ENCODE measurements at regions not wholly inside any gene's neighbourhood (a gene's known extent, or its start where the extent isn't known, plus 50 kb on each side); places are given as distances from the start of the nearest gene placed in this dataset.
"Not testable (repeated sequence)": the region's sequence is repeated elsewhere in the genome, so short reads cannot be mapped to it uniquely, and the experiment has no call there.

DNA sequence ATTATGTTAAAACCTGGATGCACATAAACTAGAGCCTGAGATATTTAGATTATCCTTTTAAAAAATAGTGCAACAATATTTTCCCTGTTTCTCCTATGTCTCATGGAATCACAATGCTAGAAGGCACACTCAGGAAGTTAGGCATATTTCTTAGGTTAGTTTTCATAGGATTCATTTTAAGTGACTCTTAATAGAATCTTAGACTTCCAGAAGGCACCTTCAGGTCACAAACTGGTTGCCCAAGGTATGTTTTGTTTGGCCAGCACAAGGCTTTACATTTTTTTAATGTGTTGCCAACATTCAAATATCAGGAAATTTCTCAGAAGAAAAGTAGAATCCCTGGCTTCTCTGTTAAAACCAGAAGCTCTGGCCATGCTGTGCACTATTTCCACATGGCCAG is 129.3 kb downstream of the LNPK start:
- DNase-seq (ENCODE audit: low spot score) = no peak

DNA sequence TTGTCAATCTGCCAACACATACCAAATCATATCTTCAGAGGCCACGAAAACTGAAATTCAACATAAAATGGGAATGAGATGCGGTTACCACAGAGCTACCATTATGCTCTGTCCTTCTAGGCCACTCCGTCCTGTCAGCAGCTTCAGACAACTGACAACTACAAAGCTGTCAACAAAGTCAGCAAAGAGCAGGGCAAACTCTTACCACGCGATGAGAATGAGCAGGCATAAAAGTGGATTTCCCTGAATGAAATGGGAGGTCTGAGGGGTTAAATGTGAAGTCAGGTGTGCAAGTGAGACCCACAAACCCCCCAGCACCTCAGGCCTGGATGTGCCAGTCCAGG is 130.1 kb downstream of the LNPK start:
- DNase-seq (ENCODE audit: low spot score) = no peak

DNA sequence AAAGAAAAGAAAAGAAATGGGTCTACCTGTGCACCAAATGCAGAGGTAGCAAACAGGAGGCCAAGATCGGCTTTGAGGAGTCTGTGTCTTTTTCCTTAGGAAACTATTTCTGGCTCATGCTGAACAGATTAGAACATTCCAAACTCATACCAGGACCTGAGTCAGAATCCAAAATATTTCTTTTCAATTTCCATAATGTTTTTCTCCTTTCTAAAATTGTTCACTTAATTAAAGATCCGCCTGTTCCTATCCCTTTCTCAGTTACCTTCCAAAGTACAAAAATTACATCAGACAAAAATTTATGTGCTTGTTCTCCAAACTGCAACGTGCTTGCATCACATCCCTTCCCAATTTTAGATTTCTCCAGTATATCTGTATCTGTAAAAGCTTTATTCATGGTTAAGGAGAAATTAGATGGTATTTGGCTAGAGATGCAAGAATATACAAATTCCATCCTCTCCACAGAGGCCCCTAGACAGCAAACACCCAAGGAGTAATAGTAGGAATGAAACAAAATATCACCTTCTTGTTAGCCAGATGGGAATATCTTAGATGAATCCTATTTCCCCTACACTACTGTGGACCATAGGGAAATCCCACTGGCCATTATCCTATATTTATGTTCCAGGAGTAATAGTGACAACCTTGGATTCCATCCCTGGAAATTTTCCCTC is 130.6 kb downstream of the LNPK start:
- no peak for DNase-seq (ENCODE audit: low spot score)

DNA sequence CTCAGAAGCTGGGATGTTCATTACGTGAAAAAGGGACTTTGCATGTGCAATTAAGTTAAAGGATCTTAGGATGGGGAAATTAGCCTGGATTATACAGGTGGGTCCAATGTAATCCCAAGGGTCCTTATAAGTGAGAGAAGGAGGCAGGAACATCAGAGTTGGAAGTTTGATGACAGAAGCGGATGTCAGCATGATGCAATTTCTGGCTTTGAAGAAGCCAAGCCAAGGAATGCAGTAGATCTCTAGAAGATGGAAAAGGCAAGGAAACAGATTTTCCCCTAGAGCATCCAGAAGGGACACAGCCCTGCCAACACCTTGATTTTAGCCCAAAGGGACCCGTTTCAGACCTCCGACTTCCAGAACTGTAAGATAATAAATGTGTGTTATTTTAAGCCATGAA is 136.4 kb downstream of the LNPK start:
- DNase-seq (ENCODE audit: low spot score) = no peak

DNA sequence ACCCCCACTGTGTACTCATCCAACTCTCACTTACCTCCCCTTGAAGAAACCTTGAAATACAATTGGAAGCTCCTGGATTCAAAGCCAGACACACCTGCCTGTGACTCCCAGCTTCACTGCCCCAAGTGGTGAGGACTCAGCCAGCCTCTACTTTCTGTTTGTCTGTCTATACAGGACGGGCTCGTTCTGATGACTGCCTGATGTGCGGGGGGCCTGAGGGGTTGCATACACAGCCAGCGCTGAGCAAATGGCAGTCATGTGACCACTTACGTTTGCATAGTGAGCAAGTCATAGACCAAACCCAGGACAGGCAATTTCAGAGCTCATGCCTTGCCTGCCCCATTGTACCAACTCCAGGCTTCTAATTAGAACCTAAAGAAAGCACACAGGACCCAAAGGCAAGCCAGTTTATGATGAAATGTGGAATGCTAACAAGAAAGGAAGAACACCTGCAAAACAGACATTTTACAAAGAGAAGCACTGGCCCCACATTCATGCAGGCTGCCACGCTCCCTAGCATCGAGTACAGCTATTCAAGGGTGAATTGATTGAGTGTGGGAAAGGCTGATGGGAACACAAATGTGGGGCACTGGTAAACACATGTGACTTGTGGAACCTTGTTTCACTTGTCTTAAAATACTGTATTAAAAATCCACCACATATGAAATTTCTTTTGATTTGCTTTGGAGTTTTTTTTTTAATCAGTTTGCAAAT is 137.8 kb downstream of the LNPK start:
- no peak for DNase-seq (ENCODE audit: low spot score)

DNA sequence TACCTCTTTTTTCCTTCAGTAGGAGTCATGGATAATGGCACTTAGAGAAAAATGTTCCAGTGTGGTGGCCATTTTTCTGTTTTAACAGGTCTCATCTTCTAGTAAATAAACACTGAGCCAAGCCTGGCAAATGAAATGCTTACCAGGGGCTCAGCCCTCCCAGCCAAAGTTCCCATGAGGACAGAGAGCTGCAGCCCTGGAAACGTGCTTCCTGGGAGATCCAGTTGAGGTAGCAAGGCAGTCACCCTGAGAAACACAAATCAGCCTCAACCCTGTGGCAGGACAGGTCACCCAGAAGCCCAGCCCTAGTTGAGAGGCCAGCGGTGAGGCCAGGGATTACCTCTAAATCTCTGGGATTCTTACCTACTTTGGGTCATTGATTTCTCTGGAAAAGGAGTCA is 140.1 kb downstream of the LNPK start:
- no peak for DNase-seq (ENCODE audit: low spot score)

DNA sequence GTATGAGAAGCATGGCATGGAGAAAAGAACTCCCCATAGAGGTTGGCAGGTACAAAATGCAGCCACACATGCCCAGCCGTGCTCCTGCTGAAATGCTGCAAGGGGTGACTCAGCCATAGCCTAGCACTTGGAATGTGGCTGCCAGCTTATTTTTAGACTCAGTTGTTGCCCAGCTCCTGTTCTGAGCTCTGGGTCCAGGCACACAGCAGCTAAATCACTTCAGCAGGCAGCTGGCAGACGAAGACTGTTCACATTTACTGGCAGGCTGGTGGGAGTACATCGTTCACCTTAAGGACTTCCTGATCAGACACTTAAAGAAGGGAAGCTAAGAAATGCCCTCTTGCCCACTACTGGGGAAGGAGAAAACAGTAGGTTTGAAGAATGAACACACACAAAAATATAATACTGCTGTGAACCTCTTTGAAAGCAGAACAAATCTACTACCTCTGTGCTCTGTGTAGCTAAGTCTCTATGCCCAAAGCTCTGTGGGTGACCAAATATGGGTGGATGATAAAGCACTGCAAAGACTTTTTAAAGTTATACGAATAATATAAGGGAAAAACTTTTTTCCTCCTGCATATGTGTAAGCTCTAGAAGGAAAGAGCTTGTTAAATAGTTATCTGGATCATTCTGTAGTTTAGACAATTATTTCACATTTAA is 146.1 kb downstream of the LNPK start:
- peak; percentile 66 for DNase-seq (ENCODE audit: low spot score)

DNA sequence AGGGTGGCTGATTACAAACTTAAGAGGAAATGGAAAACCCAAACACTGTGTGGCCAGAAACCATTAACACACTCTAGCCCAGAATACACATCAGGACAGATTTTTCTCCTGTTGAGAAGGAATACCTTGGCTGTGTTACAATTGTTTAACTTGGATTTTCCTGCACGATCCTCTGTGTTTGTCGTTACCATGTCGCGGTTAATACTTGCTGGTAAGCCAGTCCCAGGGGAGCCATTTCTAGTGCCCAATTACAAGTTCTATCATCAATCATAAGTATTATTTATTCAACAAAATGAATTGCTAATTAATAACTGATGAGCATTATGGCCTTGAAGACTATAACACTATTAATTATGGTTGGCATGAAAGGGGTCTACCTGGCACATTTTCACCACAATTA is 146.8 kb downstream of the LNPK start:
- DNase-seq (ENCODE audit: low spot score) = no peak

DNA sequence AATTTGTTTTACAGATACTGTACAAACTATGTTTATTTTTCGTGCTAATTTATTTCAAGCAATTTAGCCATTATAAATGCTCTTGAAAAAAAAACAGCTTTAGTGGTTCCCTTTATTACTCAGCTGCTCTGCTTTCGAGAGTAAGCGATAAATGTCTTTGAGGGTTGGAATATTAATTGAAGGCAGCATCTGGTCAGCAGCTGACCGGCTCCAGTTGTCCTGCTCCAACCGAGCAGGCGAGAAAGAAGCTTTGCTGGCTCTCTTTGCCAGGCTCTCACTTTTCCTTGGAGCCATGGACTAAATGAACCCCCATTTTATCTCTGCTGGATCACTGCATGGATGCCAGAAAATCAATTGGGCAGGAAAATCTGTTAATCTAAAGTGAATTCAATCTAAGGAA is 147.4 kb downstream of the LNPK start:
- no peak for DNase-seq (ENCODE audit: low spot score)

DNA sequence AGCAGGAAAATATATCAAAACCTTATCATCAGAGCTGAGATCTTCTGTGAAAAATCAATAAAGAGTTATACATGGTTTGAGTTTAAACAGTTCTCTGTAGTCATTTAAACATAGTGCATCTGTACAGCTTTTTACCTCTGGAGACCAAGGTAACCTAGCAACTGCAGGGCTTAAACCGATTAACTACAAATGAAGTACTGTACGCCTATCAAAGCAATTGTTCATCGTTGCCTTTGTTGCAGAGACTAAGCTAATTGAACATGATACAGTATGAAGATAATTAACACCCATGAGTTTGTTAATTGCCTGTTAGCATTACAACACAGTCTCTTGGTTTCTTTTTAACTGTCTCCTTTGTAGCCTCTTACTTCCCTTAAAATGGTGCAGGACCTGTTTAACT is 147.9 kb downstream of the LNPK start:
- no peak for DNase-seq (ENCODE audit: low spot score)

DNA sequence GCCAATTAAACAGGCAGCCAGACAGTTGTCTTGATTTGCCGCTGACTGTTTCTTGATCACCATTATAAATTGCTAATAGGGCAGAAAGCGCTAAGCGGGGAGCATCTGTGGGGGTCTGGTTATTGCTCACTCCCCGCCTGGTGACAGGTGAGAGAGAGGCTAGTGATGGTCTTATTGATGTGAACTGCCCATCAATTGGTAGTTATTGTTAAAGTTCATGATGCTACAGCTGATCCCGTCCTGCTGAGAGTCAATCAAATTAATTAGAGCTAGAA is 148.5 kb downstream of the LNPK start:
- no peak for DNase-seq (ENCODE audit: low spot score)

DNA sequence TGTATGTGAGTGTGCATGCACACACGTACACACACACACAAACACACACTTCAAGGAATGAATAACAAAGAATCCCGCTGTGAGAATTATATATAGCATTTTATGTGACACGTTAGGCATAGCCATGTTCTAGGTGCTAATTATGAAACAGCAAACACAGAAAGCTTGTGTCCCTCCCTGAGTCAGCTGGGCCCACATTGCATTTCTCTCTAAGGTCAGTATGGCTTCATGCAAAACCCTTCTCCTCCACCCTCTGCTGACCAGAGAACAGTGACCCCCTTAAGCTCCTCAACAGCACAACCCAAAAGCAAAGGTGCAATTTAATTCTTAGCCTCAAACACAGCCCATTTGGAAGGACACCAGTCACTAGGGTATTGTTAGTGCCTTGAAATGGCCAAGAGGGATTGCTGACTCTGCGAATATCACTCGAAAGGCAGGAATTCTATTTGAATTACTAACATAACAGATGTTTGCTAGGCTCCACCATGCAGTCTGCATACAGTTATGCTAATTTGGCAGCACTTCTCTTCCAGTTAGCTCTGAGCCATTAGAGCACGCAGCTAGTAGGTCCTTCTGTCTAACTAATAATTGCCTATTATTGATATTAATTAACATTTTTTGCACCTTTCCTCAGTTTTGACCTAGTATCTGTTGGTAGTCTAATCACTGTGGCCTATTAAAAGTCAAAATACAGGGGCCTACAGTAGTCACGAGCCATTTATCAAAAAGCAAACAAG is 149.0 kb downstream of the LNPK start:
- DNase-seq (ENCODE audit: low spot score) = no peak

DNA sequence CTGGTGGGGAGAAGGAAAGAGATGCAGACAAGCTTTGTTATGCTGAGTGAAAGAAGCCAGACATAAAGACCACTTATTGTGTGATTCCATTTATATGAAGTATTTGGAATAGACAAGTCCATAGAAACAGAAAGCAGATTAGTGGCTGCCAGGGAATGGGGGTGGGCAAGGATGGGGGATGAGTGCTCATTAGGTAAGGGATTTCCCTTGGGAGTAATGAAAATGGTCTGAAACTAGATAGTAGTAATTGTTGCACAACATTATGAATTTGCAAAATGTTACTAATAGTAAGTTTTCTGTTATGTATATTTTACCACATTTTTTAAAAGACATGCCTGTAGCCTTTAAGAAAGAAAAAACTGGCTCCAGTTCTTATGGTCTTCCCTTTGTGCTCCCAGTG is 154.9 kb downstream of the LNPK start:
- DNase-seq (ENCODE audit: low spot score) = no peak

DNA sequence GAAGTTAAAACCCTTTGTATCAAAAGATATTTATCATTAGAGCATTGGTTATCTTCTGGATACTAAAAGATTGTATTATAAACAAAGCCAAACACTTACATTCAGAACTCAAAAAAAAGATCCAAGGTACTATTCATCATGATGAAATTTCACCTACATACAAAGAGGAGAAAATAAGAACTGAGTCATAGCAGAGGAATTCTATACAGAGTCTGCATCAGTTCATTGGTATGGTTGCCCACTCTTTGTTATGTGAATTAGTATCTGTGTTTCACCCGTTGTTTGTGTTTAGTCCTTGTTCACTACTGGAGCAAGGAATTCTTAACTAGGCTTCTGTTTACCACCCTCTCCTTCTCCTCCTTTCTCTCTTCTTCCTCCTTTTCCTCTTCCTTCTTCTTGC is 157.9 kb downstream of the LNPK start:
- peak; percentile 74 for DNase-seq (ENCODE audit: low spot score)

DNA sequence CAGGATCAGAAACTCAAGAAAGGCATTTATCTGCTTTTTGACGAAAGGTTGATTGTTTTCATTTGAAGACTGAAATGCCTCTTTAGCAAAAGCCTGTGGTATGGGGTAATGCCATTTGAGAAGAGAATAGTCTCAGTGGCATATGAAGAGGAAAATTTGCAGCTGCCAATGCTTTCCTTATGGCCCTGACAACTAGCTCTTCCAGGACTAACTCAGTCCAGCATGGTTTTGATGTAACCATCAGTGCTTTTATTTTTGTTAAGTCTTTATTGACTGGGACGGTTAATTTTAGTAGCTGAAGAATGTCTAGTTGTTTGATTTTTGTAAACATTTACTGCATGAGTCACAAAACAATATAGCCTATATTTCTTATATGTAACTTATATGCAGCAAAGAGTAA is 158.4 kb downstream of the LNPK start:
- DNase-seq (ENCODE audit: low spot score) = no peak

DNA sequence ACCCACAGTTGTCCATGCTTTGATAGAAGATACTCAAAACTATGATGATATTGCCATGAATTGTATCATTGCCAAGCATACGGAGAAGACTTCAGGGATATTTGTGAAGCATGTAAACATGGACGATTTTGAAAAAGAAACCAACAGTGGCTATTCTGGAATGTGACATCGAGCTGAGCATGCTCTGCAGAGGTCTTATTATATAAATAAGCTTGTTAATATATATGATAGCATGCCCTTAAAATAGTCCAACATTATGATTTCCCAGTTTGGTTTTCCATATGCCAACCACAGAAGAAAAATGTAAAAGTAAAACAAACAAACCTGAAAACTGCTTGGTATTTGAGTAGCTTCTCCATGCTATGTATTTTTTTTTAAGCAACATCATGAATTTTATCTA is 159.1 kb downstream of the LNPK start:
- no peak for DNase-seq (ENCODE audit: low spot score)

DNA sequence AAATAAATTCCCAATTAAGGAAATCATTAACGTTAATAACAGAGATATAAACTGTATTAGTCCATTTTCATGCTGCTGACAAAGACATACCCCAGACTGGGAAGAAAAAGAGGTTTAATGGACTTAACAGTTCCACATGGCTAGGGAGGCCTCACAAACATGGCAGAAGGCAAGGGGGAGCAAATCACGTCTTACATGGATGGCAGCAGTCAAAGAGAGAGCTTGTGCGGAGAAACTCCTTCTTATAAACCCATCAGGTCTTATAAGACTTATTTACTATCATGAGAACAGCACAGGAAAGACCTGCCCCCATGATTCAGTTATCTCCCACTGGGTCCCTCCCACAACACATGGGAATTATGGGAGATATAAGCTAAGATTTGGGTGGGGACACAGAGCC is 161.3 kb downstream of the LNPK start:
- not testable (repeated sequence) for DNase-seq (ENCODE audit: low spot score)

DNA sequence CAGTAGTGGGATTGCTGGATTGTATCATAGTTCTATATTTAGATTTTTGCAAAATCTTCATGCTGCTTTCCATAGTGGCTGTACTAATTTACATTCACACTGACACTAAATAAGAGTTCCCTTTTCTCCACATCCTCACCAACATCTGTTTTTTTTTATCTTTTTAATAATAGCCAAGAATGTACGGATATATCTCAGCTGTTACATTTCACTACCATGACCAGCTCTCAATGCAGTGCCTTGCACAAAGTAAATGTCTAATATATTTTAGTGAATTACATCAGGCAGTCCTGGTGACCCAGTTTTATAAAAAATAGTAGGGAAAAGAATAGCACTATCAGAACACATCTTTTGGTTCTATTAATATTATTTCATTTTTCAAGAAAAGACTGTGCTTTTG is 161.8 kb downstream of the LNPK start:
- no peak for DNase-seq (ENCODE audit: low spot score)

DNA sequence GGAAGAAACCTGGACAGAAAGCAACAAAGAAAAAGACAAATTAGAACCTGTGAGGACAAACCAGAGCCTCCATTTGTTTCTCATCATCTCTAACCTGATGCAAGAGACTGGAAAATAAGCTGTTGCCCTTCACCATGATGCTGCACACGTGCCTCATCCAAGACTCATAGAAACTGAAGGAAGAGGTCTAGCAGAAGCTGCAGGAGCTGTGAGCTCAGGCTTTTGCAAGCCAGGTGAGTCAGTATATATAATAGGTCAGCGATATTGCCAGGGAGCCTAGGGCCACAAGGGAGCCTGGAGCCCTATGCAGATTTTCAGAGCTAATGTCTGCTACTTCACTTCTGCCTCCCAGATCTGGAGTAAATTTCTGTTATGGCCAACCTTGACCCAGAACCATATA is 163.1 kb downstream of the LNPK start:
- DNase-seq (ENCODE audit: low spot score) = no peak

DNA sequence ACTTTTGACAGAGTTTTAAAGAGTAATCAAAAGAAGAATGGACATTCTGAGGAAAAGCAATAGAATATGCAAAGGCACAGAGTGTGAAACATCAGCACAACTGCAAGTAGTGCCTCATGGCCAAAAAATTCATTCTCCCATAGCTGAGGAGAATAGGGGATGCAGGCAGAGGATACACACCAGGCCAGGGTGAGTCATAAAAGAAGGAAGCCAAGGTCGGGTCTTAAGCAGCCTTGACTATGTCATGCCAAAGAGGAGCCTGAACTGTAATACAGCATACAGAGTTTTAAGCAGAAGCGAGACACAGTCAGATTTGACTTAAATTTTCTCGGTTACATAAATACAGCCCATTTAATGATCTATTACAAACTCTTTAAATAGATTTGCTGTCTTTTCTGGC is 165.0 kb downstream of the LNPK start:
- peak; percentile 49 for DNase-seq (ENCODE audit: low spot score)

DNA sequence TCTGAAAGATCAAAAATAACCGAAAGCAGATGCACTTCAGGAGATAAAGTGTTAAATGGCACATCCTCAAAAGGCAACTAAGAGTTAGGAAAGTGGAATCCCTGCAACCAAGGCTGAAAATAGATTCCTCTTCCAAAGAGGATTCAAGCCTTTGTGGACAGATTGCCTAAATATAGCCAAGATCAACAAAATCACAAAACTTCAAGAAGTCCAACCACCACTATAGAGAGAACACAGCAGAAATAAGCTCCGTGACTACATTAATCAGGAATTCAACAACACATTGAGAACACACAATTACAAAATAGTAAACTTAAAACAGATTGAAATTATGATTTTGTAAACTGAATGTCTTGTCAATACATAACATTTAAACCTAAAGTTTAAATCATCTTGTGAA is 165.7 kb downstream of the LNPK start:
- no peak for DNase-seq (ENCODE audit: low spot score)

DNA sequence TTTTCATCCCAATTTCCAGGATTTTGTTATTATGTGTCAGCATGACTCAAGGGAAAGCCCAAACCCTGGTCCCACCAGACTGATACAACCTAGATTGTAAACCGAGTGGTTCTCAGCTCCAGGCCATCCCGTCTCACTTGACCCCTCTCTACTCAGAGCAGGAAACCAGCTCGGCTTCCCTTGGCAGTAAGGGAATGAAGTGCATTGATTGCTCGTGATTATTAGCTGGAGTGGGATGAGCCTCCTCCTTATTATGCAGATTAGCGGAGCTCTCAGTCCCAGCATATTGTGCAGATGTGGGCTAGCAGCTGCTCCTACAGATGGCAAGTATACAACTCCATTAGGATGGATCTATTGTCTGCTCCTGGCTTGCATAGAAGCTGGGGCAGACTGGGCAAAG is 167.6 kb downstream of the LNPK start:
- DNase-seq (ENCODE audit: low spot score) = no peak

DNA sequence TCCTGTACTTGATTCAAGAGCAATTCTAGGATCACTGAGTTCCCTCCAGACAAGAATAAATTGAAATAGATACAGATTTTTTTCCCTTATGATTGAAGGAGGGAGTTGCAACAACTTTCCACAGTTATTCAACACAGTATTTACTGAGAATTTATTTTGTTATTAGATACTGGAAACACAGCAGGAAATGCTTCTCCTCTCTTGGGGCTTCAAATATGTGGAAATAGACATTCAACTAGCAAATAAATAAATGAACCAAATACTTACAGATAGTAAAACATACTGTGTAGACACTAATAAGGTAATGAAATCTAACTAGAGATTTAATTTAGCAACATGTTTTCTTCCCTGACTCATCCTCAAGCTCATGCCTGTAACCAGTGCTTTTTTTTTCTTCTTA is 169.2 kb downstream of the LNPK start:
- DNase-seq (ENCODE audit: low spot score) = no peak

All from kidney tubule cell (primary cell).